Activated naive CD8-positive, alpha-beta T cell treated with anti-CD3 and anti-CD28 coated beads for 36 hours (primary cell): ENCODE measurements at regions not wholly inside any gene's neighbourhood (a gene's known extent, or its start where the extent isn't known, plus 50 kb on each side); places are given as distances from the start of the nearest gene placed in this dataset.

ENCODE experiments used
- DNase-seq: peaks from one replicate; pipeline ENCODE4 v3.0.0; 2021
- H3K27ac Mint-ChIP-seq: one replicate; pipeline ENCODE4 v1.8.0; 2022; ENCODE audit warnings: mild to moderate bottlenecking, moderate library complexity, mixed read lengths
- H3K27me3 Mint-ChIP-seq: one replicate; pipeline ENCODE4 v1.8.0; 2022; ENCODE audit warnings: mild to moderate bottlenecking, mixed read lengths
- H3K36me3 Mint-ChIP-seq: one replicate; pipeline ENCODE4 v1.8.0; 2021; ENCODE audit warnings: mild to moderate bottlenecking, mixed read lengths
- H3K4me1 Mint-ChIP-seq: one replicate; pipeline ENCODE4 v1.8.0; 2021; ENCODE audit warnings: mixed read lengths
- H3K4me3 Mint-ChIP-seq: one replicate; pipeline ENCODE4 v1.8.0; 2022; ENCODE audit warnings: mild to moderate bottlenecking, moderate library complexity, mixed read lengths
- H3K9me3 Mint-ChIP-seq: one replicate; pipeline ENCODE4 v1.8.0; 2022; ENCODE audit warnings: mixed read lengths

DNA sequence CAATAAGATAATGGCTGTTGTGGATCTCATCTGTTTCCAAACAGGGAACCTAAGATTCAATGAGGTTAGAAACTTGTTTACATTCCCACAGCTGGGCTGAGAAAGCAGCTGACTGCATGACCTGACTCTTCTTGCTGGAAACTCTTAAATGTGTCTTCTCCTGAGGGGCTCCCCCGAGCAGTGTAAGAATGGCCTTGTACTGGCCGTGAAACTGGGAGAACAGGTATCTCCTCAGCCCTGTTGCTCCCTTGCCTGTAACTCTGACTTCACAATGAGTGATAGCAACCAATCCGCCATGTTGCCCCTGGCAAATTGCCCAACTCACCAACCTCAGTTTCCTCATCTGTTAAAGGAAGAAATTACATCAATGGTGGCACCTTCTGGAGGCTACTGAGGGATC, 59.1 kb upstream of the CCL2 start:
- no peak for DNase-seq
- Mint-ChIP-seq H3K4me1 (peaks cover 5% of the 10 kb centered on the region), H3K27me3 (peaks cover 37% of the 10 kb centered on the region), H3K9me3 (no peaks in the 10 kb centered on the region), H3K36me3 (no peaks in the 10 kb centered on the region), H3K27ac (no peak overlapping the region), H3K4me3 (no peak overlapping the region)

DNA sequence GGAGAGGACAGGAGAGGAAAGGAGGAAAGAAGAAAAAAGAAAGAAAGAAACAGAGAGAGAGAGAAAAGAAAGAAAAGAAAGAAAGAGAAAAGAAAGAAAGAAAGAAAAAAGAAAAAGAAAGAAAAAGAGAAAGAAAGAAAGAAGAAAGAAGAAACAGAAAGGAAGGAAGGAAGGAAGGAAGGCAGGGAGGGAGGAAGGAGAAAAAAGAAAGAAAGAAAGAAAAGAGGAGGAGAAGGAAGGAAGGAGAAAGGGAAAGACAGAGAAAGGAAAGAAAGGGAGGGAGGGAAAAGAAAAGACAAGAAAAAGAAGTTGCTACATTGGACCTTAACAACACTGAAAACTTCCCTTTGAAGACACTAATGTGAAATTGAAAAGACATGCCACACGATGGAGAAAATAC, 56.6 kb upstream of the CCL2 start:
- DNase-seq: no peak
- H3K9me3 Mint-ChIP-seq: no peaks in the 10 kb centered on the region
- no peak overlapping the region for H3K27ac Mint-ChIP-seq
- H3K36me3 Mint-ChIP-seq: no peaks in the 10 kb centered on the region
- peaks cover 33% of the 10 kb centered on the region for H3K27me3 Mint-ChIP-seq
- H3K4me1 Mint-ChIP-seq: peaks cover 9% of the 10 kb centered on the region
- no peak overlapping the region for H3K4me3 Mint-ChIP-seq

DNA sequence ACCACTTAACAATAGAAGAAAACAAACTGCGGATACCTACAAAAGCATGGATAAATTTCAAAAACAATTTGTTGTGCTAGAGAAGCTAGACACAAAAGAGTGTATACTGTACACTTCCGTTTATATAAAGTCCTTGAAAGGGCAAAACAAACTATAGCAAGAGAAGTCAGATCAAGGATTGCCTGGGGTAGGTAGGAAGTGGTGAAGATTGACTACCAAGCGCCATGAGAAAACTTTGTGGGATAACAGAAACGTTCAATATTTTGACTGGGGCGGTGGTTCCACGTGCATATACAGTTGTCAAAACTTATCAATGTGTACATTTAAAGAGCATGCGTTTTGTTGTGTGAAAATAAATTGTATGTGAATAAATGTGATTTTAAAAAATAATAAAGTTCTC, 55.6 kb upstream of the CCL2 start:
- Mint-ChIP-seq H3K36me3 (no peaks in the 10 kb centered on the region), H3K4me3 (no peak overlapping the region), H3K27ac (no peak overlapping the region), H3K9me3 (no peaks in the 10 kb centered on the region), H3K4me1 (peaks cover 9% of the 10 kb centered on the region), H3K27me3 (peaks cover 28% of the 10 kb centered on the region)
- DNase-seq: no peak

DNA sequence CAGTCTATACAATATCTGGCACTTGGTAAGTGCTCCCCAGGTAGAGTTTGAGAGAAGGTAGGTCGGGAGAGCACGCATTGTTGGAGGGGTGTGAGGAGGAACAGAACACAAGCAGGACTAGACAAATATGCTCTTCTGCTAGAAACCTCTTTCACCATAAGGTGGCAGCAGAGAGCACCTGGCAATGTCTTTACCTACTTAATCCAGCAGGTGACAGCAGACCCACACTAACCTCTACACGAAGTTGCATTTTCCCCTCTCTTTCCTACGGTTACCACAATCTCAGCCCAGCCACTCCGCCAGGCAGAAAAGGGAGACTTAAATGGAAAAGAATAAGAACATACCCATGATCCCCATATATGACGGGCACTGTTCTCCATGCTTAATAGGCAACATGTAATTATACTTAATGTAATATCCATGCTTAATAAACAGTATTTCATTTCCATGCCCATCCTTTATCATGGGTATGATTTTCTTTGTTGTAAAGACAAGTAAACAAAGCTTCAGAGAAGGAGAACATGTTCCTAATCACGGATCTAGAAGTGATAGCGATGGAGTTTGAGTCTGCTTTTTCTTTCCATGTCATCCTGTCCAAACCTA, 55.1 kb upstream of the CCL2 start:
- Mint-ChIP-seq H3K27me3 (peaks cover 32% of the 10 kb centered on the region), H3K4me3 (no peak overlapping the region), H3K9me3 (no peaks in the 10 kb centered on the region), H3K4me1 (peaks cover 9% of the 10 kb centered on the region), H3K27ac (no peak overlapping the region), H3K36me3 (no peaks in the 10 kb centered on the region)
- DNase-seq: peak; percentile 50

DNA sequence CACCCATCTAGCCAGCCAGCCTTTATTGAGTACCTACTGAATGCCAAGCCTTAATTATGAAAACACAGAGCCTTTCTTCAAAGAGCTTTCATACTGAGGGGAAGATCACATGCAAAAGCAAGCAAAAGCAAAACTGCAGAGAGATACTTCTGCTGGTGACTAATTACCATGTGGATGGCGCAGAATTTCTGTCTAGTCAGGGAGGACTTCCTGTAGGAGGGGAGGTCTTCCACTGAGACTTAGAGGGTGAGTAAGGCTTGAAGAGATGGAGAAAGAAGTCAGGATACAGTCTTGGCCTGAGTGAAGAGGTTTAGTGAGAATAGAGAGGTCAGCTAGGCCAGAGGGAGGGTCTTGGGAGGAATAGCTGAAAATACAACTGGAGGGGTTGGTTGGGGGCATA, 53.9 kb upstream of the CCL2 start:
- Mint-ChIP-seq H3K27me3 (peaks cover 32% of the 10 kb centered on the region), H3K27ac (no peak overlapping the region), H3K36me3 (no peaks in the 10 kb centered on the region), H3K4me3 (no peak overlapping the region), H3K4me1 (peaks cover 9% of the 10 kb centered on the region), H3K9me3 (no peaks in the 10 kb centered on the region)
- no peak for DNase-seq

DNA sequence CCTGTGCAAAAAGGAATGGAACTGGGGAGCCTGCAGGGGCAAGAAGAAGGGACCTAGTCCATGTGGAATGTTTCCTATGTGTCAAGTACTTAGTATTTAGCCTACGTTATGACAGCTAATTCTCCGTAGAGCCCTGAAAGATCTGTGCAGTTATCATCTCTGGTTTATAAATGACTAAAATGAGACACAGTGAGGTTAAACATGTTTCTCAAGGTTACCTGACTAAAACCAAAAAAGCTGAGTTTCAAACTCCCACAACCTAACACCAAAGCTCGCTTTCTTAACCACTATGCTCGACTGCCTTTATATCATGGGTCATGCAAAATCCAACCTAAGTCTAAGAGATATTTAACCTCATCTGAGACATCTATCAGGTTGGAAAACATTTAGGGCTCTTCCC, 53.3 kb upstream of the CCL2 start:
- Mint-ChIP-seq H3K9me3 (no peaks in the 10 kb centered on the region), H3K27ac (no peak overlapping the region)

DNA sequence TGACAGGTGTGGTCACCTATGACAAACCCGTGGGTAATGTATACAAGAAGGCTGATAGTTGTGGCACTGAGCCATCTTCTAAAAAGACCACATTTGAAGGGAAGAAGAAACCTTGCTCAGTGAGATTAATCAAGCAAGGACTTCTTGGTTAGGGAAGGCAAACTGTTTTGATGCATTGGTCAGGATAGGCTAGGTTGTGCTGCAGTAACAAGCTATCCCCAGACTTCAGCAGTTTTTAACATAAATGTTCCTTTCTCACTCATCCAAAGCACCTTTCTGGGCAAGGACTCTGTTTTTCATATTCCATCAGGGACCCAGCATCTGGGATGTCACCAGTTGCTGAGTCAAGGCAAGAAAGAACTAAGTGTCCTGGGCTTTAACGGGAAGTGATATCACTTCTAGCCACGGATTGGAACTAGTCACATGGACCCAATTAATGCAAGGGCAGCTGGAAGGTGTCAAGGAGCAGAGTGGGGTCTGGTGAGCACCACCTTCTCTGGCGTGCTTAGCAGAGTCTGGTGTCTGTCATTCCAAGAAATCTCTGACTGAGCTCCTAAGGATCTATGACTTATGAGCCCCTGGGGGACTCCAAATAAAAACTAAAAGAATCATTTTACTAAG, 52.0 kb upstream of the CCL2 start:
- Mint-ChIP-seq H3K9me3 (no peaks in the 10 kb centered on the region), H3K27me3 (peaks cover 28% of the 10 kb centered on the region), H3K27ac (no peak overlapping the region), H3K4me1 (peaks cover 13% of the 10 kb centered on the region), H3K4me3 (no peak overlapping the region), H3K36me3 (no peaks in the 10 kb centered on the region)
- DNase-seq: no peak

More for the DNA sequence above, 53.3 kb upstream of the CCL2 start:
- Mint-ChIP-seq H3K4me1 (peaks cover 9% of the 10 kb centered on the region), H3K27me3 (peaks cover 29% of the 10 kb centered on the region), H3K36me3 (no peaks in the 10 kb centered on the region), H3K4me3 (no peak overlapping the region)
- DNase-seq: no peak

DNA sequence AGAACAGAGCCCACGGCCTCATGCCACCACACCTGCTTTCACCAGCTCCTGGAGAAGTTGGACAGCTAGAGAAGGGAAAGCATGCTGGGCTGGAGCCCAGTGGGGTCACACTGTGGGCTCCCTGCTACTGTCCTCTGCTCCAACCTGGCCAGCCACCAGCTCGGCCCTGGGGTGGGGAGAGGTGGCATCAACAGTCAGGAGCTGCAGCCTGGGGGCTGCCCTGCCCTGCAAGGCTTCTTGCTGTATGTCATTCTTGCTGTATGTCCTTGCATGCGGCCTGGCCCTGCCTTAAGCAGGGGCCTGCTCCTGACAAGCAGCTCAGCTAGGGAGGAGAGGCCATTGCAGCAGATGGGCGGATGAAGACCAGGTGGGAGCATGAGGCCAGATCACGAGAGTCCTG, 50.7 kb upstream of the CCL2 start:
- H3K27ac Mint-ChIP-seq: no peak overlapping the region
- no peak for DNase-seq
- no peaks in the 10 kb centered on the region for H3K36me3 Mint-ChIP-seq
- H3K4me3 Mint-ChIP-seq: no peak overlapping the region
- no peaks in the 10 kb centered on the region for H3K9me3 Mint-ChIP-seq
- peaks cover 16% of the 10 kb centered on the region for H3K27me3 Mint-ChIP-seq
- H3K4me1 Mint-ChIP-seq: peaks cover 13% of the 10 kb centered on the region
